Stimulated activated CD4-positive, alpha-beta T cell treated with anti-CD3 and anti-CD28 coated beads, Interleukin-15, amount 100 ng/mL, for 1 hour (primary cell): ENCODE measurements at regions not wholly inside any gene's neighbourhood (a gene's known extent, or its start where the extent isn't known, plus 50 kb on each side); places are given as distances from the start of the nearest gene placed in this dataset.
"Not testable (repeated sequence)": the region's sequence is repeated elsewhere in the genome, so short reads cannot be mapped to it uniquely, and the experiment has no call there.

Experiments used
- DNase-seq, 2 donors: peaks; one replicate each; pipeline ENCODE4 v3.0.0-alpha.2; 2020; ENCODE audit warnings: low read depth in 1 of 2, low spot score in 1 of 2

DNA sequence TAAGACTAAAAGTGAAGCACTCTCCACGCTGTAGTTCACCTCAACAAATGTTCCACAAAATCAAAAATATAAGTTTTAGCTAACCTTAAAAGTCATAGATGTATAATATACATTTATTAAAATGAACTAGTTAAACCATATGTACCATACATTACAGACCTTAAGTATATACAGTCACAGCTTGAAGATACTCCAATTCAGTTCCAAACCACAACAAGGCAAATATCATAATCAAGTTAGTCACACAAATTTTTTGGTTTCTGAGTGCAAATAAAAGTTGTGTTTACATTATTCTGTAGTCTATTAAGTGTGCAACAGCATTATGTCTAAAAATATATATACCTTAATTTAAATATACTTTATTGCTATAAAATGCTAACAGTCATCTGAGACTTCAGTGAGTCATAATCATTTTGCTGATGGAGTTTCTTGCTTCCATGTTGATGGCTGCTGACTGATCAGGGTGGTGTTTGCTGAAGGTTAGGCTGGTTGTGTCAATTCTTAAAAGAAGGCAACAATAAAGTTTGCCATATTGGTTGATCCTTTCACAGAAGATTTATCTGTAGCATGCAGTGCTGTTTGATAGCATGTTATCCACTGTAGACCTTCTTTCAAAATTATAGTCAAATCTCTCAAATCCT is 736.7 kb downstream of the NSUN3 start:
- DNase-seq = no peak

DNA sequence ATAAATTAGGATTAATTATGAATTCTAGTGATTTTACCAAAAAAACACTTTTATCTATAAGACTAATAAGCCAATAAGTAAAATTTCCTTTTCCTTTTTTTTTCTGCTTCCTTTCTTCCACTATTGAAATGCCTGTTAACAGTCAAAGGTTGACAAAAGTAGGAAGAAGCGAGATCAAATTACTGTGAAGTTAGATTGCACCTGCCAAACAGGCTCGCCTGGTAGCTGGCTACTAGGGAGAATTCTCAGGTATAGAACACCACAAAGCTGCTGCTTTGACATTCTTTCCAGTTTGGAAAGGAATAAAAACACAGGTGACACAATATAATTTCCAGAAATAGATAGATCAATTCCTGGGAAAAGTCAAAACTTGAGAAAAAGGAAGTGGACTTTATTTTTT is 749.0 kb downstream of the NSUN3 start:
- no peak for DNase-seq

DNA sequence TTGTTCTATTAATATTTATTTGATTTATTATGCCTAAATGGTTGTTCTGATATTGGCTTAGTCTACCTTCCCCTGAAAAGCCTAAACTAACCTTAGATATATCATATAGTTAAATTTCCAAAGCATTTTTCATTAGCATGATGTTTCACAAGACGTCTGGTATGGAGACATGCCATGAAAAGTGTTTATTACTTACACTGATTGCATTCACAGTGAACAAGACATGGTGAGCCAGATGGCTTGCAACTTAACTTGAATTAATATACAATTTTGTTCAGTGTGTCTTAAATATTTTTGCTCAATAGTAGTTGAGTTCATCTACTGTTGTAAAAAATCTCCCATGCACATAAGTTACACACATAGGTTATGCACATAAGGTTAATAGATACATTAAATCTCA is 758.4 kb downstream of the NSUN3 start:
- DNase-seq = no peak

DNA sequence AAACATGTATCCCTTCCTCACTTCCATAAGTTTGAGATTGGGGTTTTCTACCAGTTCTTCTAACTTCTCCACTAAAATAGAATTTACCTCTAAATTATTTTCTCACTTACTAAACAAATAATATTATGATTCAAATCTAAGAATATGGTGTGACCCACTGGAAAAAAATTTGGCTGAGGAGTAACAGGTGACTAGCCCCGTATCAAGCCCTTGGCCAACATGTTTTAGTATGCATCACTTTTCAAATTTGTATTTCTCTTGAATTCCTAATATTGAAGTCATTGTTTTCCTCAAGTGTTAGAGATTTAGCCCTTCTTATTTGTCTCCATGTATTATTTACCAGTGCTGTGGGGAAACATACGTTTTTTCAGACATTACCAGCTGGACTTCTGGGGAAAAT is 759.4 kb downstream of the NSUN3 start:
- no peak for DNase-seq

DNA sequence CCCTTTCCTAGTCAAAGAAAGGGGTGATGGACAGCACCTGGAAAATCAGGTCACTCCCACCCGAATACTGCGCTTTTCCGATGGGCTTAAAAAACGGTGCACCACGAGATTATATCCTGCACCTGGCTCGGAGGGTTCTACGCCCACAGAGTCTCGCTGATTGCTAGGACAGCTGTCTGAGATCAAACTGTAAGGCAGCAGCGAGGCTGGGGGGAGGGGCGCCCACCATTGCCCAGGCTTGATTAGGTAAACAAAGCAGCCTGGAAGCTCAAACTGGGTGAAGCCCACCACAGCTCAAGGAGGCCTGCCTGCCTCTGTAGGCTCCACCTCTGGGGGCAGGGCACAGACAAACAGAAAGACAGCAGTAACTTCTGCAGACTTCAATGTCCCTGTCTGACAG is 783.4 kb downstream of the NSUN3 start:
- not testable (repeated sequence) for DNase-seq

DNA sequence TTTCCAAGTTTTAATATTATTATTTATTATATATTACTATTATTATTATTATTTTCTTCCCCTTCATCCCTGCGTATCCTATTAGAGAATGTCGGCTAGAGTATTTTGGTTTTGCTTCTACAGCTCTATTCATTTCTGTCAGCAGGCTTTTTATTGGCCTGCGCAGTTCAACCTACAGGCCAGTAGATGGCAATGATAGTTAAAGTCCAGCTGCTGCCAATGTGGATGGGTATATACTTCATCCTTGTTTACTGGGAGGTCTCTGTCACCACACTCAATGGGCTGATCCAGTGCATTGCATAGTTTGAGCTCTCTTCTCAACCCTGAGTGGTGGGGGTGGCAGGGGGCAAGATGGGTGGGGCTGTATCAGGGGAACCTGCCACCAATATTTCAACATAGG is 799.8 kb downstream of the NSUN3 start:
- no peak for DNase-seq

DNA sequence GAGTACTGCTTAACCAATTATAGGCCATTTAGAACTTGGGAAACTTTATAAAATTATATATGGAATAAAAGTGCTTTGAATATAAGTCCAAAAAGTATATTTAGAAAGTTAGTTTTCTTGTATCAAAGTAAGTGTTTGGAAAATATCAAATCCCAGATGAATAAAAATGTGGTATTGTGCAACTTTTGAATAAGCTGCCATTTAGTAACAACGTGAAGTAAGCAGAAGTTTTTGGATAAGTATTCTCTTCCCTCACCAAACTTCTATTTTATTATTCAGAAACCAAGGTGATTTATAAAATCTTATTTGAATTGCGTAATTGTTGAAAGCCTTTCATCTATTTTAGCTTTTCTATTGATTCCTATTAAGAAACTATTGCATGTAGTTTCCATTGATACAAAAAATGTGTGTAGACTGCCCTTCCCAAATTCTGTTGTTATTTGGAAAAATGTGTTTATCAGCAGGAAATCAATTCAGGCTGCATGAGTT is 806.2 kb downstream of the NSUN3 start:
- no peak for DNase-seq

DNA sequence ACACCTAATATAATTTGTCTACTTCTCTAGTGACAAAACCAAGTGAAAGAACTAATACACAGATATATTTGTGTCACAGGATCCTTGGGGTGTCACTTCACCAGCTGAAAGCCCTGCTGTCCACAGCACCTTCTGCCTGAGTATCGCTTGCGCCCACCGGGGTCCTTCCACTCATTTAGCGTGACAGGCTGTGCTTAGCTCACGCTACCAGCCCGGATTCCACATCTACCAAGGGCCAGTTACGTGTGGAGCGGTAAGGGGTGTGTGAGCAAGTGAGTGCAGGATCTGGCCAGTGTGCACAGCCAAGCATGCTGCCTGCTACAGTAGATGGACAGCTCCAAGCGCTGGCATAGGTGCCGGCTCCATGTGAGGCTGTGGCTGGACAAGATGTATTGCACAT is 810.9 kb downstream of the NSUN3 start:
- DNase-seq = no peak

DNA sequence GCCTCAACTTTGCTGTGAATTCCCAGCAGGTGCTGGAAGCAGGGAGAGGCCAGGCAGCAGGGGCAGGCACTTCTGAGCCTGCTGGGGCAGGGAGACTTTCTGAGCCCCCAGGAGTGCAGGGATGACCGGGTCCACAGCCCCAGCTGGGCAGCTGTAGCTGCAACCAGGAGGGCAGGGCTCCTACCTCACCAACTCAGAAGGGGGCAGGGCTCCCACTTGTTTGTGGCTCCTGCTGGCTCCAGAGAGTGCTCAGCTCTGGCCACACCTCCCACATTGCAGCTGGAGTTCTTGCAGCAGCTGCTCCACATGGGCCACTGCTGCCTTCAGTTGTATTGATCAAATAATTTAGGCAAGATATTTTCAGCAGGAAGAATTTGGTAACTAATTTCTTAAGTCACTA is 812.3 kb downstream of the NSUN3 start:
- DNase-seq = no peak

DNA sequence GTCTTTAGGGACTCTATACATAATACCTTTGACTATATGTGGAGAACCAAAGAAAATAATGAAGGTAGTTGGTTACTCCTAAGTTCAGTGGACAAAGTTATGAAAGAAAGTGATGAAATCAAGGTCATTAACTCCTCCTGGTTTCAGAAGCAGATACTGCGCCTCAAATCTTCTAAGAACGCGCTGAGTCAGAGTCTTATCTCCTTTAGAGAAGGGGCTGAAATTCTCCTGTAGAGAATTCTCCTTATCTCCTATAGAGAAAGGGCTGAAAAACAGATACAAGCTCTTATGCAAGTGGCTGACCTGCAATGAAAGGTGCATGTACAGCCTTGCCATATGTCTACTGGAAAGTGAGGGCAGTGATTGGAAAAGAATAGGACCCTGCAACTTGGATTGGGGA is 824.2 kb downstream of the NSUN3 start:
- DNase-seq = no peak

DNA sequence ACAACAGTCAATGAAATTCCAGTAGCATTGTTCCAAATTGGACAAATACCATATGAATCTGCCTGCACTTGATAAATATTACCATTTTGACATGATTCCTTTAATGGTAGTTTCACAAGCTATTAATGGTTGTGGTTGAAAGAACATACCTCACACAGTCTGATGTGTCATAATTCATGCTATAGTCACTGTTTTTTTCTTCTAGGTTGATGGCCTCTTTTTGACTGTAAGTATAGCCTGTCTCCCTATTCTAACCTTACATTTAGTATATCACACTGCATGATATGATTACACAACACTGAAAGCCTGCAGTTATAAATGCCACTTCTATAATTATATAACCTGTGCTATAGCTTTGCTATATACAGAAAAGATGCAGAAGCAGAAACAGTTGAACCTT is 834.1 kb downstream of the NSUN3 start:
- DNase-seq = no peak

DNA sequence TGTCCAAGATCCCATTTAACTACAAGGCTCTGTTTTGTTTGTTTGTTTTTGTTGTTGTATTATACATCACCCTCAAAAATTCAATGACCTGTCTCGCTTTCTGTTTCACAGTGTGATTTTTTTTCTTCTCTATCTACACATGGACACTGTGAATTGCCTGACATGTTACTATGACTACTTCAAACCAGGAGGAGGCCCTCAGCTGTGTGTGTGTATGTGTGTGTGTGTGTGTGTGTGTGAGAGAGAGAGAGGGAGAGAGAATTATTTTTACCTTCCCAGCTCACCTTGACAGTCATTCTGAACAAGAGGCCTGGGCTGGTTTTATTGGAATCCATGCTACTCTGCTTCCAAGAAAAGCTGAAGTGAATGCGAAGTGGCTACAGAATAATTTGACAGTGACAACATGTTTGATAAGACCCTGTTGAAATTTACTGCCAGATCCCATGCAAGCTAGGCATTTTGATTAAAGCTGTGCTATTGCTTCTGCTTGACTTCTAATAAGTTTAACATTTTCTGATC is 841.4 kb downstream of the NSUN3 start:
- no peak for DNase-seq

DNA sequence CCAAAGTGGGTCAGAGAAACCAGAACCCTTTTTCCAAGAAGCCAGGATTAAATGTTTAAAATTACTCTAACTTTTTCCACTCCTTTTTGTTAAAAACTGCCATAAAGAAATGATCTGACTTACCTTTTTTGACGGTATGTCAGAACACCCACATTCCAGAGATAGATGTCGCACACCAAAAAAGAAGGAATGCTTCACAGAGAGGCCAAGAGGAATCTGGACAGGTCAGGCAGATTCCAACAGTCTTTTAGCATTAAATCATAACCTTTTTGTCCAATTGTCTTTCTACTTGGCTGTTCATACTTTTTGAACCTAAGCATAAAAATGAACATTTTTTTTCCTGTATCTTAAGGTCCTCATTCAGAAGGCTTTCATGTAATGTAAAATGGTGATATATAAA is 846.9 kb downstream of the NSUN3 start:
- no peak for DNase-seq

DNA sequence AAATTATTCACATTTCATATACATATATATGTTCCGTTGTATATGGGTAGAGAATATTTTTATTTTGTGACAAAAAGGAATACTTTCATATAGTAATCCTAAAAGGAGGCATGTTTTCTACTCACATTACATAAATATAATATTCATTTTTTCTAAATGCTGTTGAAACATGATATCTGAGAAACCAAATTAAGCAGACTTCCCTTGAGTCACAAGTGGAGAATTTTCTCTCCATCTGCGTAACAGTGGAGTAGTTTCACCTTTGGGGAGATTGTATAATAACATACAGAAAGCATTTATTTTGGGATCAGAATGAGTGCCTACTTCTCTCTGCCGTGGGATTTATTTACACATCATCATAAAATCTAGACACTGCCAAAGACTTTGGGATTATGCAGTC is 849.8 kb downstream of the NSUN3 start:
- DNase-seq = no peak

DNA sequence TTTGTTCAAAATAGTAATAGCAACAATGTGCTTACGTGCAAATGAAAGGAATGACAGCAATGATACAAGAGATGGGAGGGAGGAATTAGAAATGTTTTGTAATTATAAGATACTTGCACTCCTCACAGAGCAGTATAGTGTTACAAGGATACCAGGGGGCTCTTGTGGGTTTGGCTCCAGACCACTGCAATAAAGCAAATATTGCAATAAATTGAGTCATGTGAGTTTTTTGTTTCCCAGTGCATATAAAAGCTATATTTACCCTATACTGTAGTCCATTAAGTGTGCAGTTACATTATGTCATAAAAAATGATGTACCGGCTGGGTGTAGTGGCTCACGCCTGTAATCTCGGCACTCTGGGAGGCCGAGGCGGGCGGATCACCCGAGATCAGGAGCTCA is 864.3 kb downstream of the NSUN3 start:
- DNase-seq = no peak

DNA sequence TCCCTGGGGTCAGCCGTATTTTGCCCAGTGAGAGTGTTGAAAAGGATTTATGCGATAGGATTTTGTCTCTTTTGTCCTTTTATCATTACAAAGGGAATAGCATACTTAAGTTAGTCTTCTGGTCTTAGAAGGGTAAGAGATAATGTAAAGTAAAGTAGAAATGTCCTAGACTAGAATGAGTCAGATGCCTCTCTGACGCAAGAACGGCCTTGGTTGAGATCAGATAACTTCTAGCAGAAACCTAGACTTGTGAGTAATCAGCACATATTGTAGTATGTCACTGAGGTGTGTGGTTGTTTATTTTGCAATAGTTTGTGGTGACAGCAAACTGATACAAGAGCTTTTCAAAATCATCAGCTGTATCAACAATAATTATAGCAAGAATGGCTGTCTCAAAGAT is 866.1 kb downstream of the NSUN3 start:
- no peak for DNase-seq

DNA sequence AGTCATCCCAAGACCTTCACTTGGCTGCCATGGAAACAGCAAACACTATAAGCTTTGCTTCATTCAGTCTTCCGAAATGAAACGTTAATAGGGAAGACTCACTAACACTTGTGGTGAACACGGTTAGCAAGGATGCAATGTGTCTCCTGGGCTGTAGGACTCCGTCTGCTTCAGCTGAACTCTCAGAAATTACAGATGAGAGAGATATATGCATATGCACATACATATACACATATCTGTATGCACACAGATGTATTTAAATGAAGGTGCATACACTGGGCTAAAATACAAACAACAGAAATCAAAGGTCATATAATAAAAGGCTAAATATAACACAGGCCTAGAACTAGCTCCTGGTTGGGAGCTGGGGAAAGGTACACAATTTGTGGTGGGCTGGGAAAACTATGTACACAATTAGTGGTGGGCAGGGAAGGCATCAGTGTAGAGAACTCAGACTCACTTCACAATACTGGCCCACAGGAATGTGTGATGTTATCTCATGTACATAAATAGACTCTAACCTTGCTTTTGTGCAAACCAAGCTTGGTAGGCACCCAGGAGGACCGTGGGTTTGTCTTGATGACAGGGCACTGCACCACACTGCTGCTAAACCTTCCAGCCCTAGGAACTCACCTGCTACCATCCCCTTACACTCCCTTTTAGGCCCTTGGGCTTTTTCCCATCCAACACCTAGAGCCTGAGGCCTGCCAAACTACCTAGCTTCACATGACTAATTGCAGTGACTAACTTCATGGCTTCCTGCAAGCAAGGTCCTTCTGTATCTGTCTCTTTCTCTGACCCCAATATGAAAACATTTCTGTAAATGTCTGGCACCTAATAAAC is 873.1 kb downstream of the NSUN3 start:
- DNase-seq = no peak

DNA sequence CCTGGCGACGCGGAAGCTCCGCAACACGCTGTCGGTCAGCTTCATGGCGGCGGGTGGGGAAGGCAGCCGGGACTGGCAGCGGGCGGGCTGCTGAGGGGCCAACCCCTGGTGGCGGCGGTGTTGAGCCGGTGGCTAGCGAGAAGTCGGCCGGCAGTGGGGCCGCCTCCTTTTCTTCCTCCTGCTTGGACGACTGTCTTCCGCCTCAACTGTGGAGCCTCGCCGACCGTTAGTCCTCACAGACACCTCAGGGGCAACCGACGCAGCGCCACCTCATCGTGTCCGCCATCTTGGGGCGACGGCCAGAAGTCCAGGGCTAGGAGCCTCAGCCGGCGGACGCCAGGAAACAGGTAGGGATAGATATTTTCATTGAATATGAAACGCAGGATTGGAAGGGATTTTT is 875.1 kb downstream of the NSUN3 start:
- no peak for DNase-seq

DNA sequence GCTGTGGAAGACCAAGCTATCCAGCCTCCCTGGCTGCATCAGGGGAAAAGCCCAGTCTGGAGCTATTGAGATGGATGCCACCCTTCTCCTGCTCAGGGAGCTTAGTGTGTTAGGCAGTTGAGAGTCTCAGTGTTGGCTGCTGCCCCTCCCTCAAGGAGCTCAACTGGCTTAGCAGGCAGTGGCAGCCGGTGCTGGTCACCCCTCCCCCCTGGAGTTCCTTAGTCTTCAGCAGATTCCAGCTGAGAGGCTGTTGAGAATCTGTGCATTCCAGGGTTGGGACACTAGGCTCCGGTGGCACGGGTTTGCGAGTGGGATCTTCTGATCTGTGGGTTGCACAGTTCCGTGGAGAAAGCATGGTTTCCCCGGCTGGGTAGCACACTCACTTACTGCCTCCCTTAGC is 883.8 kb downstream of the NSUN3 start:
- no peak for DNase-seq

DNA sequence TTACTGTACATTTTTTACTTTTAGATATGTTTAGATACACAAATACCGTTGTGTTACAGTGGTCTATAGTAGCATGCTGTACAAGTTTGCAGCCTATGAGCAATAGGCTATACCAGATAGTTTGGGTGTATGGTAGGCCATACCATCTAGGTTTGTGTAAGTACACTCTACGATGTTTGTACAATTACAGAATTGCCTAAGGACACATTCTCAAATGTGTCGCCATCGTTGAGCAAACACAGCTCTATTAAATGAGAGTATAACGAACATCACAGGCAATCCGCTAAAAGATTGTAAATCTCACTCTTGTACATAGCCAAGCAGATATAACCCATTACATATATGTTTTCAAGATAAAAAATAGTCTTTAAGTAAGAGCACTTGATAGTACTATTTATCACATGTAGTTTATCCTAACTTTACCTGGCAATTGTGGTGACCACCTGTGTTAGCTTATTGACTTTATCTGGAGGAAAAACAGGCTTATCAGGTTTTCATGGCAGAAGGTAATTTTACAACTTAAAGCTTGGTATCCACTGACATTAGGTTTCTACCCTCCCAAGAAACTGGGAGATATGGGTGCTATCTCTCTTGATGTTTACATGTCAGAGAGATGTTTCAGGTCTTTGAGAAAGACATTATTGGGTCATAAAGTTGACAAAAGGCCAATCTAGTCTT is 898.7 kb downstream of the NSUN3 start:
- no peak for DNase-seq

DNA sequence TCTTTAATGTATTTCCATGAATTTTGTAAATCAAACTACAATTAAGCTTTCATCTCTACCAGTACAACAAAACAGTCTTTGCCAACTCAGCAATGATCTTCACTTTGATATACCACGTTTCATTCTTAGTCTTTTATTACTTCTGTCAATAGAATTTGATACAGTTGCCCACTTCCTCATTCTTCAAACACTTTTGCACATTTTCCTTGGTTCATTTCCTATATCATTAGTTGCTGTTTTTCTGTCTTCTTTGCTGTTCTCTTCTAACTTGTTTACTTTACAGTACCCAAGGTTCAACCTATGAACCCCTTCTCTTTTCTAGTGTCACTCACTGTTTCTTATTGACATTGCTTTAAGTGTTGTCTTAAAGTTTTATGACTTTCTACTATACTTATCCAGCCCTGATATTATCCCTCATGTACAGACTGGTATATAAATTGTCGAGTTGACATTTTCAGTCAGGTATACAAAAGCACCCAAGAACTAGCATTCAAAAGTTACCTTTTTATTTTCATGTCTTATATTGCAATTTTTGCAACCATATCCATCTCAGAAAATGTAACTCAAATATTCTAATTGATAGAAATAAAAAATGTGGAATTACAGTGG is 903.1 kb downstream of the NSUN3 start:
- no peak for DNase-seq

DNA sequence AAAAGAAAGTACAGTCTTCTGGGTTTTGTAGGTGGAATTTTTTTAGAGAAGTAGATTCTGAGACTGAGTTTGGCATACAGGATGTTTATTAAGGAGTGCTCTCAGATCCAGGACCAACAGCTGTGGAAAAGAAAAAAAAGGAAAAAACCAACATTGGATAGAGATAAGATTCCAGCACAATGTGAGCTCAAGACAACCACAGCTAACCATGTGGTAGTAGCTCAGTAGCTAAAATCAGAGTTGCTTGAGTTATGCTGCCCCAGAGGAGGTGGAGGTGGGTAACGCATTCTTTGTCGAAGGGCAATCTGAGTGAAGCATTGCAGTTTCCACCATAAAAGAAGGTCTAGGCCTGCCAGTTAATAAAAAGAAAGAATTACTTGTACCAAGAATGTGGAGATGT is 904.3 kb downstream of the NSUN3 start:
- DNase-seq = no peak
